HepG2 (cell line): ENCODE measurements at regions not wholly inside any gene's neighbourhood (a gene's known extent, or its start where the extent isn't known, plus 50 kb on each side); places are given as distances from the start of the nearest gene placed in this dataset.

ENCODE experiments used
- HDAC6 ChIP-seq: fragments of 200-600 bp; sonication (generic); IDR thresholded peaks from 2 replicates; pipeline ENCODE4 v1.7.0; 2017; ENCODE audit warnings: mild to moderate bottlenecking, antibody characterized with exemption, low read length, low read depth
- IKZF4 ChIP-seq: sonication (generic); formaldehyde crosslinking; IDR thresholded peaks from 2 replicates; pipeline ENCODE4 v1.5.1; 2020; ENCODE audit warnings: borderline replicate concordance, mild to moderate bottlenecking, low read depth, missing genetic modification reagents; ENCODE audit errors: not compliant biosample characterization
- KDM1A ChIP-seq: IDR thresholded peaks from 2 replicates; pipeline ENCODE4 v1.6.1; 2016; ENCODE audit warnings: missing compliant biosample characterization
- MED8 ChIP-seq: sonication (generic); formaldehyde crosslinking; IDR thresholded peaks from 2 replicates; pipeline ENCODE4 v1.8.1; 2023; ENCODE audit warnings: mild to moderate bottlenecking, missing genetic modification reagents; ENCODE audit not compliant: insufficient replicate concordance
- MTA3 ChIP-seq: sonication (generic); formaldehyde crosslinking; IDR thresholded peaks from 2 replicates; pipeline ENCODE4 v1.4.0; 2020; ENCODE audit warnings: missing genetic modification reagents
- NCOA5 ChIP-seq: sonication (generic); formaldehyde crosslinking; IDR thresholded peaks from 2 replicates; pipeline ENCODE4 v1.4.0; 2020; ENCODE audit warnings: missing genetic modification reagents
- ZNF138 ChIP-seq: sonication (generic); formaldehyde crosslinking; IDR thresholded peaks from 2 replicates; pipeline ENCODE4 v1.5.0; 2020; ENCODE audit warnings: mild to moderate bottlenecking, low read depth, missing genetic modification reagents
- ZNF33B ChIP-seq: sonication (generic); formaldehyde crosslinking; IDR thresholded peaks from 2 replicates; pipeline ENCODE4 v1.5.1; 2020; ENCODE audit warnings: mild to moderate bottlenecking, missing genetic modification reagents
- TF ChIP-seq, protein P1 (sequence below): sonication (generic); formaldehyde crosslinking; IDR thresholded peaks from 2 replicates; pipeline ENCODE4 v1.4.0; 2020; ENCODE audit warnings: mild to moderate bottlenecking, missing genetic modification reagents
- TF ChIP-seq, protein P2 (sequence below): sonication (generic); formaldehyde crosslinking; IDR thresholded peaks from 2 replicates; pipeline ENCODE4 v1.5.1; 2020; ENCODE audit warnings: missing genetic modification reagents, mild to moderate bottlenecking, borderline replicate concordance

DNA sequence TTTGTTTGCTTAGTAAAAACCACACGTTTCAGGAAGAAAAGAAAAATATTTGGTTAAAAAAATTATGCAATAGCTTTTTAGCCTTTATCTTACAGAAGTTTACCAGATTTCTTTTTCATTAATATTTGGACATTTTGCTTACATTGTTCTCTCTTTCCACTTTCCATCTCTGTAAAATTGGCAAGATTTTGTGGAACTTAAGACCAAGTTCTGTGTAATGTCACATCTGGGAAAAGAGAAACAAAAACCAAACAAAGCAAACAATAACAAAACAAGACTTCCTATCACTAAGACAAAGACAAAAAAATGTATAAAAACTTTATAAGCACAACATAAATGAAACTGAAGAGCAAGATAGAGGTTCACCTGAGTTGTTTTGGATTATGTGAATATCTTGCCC is 1392.1 kb upstream of the CELF4 start (continued):
- TF ChIP-seq NCOA5 (CRISPR knock-in tag) (no peak), MTA3 (CRISPR knock-in tag) (no peak), ZNF33B (no peak), HDAC6 (no peak), MED8 (CRISPR knock-in tag) (no peak), KDM1A (CRISPR knock-in tag) (no peak), ZNF138 (CRISPR knock-in tag) (no peak), IKZF4 (CRISPR knock-in tag) (no peak)
- TF ChIP-seq, protein P1, sequence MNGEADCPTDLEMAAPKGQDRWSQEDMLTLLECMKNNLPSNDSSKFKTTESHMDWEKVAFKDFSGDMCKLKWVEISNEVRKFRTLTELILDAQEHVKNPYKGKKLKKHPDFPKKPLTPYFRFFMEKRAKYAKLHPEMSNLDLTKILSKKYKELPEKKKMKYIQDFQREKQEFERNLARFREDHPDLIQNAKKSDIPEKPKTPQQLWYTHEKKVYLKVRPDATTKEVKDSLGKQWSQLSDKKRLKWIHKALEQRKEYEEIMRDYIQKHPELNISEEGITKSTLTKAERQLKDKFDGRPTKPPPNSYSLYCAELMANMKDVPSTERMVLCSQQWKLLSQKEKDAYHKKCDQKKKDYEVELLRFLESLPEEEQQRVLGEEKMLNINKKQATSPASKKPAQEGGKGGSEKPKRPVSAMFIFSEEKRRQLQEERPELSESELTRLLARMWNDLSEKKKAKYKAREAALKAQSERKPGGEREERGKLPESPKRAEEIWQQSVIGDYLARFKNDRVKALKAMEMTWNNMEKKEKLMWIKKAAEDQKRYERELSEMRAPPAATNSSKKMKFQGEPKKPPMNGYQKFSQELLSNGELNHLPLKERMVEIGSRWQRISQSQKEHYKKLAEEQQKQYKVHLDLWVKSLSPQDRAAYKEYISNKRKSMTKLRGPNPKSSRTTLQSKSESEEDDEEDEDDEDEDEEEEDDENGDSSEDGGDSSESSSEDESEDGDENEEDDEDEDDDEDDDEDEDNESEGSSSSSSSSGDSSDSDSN = no peak
- TF ChIP-seq, protein P2, sequence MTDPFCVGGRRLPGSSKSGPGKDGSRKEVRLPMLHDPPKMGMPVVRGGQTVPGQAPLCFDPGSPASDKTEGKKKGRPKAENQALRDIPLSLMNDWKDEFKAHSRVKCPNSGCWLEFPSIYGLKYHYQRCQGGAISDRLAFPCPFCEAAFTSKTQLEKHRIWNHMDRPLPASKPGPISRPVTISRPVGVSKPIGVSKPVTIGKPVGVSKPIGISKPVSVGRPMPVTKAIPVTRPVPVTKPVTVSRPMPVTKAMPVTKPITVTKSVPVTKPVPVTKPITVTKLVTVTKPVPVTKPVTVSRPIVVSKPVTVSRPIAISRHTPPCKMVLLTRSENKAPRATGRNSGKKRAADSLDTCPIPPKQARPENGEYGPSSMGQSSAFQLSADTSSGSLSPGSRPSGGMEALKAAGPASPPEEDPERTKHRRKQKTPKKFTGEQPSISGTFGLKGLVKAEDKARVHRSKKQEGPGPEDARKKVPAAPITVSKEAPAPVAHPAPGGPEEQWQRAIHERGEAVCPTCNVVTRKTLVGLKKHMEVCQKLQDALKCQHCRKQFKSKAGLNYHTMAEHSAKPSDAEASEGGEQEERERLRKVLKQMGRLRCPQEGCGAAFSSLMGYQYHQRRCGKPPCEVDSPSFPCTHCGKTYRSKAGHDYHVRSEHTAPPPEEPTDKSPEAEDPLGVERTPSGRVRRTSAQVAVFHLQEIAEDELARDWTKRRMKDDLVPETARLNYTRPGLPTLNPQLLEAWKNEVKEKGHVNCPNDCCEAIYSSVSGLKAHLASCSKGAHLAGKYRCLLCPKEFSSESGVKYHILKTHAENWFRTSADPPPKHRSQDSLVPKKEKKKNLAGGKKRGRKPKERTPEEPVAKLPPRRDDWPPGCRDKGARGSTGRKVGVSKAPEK = no peak
